ENCODE measurements at regions not wholly inside any gene's neighbourhood (a gene's known extent, or its start where the extent isn't known, plus 50 kb on each side); places are given as distances from the start of the nearest gene placed in this dataset.
"Not testable (repeated sequence)": the region's sequence is repeated elsewhere in the genome, so short reads cannot be mapped to it uniquely, and the experiment has no call there.

GRCh38 chr17:53765609-53766008 is 57.1 kb upstream of the KIF2B start:
- DNase-seq (ENCODE audit: low spot score) (no peak), ATAC-seq (ENCODE audit: low FRiP score) (no peak)
- no peak for TF ChIP-seq CTCF (IDR thresholded peaks at IDR 0.05)

- no peak for TF ChIP-seq CTCF (IDR thresholded peaks at IDR 0.05)
- no peak for ATAC-seq (ENCODE audit: low FRiP score)
- DNase-seq (ENCODE audit: low spot score) = no peak
These were observed 57.6 kb upstream of the KIF2B start for GRCh38 chr17:53765129-53765528.

- TF ChIP-seq CTCF (IDR thresholded peaks at IDR 0.05) = no peak
- DNase-seq (ENCODE audit: low spot score) (no peak), ATAC-seq (ENCODE audit: low FRiP score) (no peak)
These were observed 65.2 kb upstream of the KIF2B start for GRCh38 chr17:53757559-53757958.

GRCh38 chr17:53757116-53757515 is 65.6 kb upstream of the KIF2B start:
- ATAC-seq (ENCODE audit: low FRiP score) = not testable (repeated sequence)

GRCh38 chr17:53749178-53749577 is 73.5 kb upstream of the KIF2B start:
- no peak for TF ChIP-seq CTCF (IDR thresholded peaks at IDR 0.05)
- no peak for ATAC-seq (ENCODE audit: low FRiP score)
- DNase-seq (ENCODE audit: low spot score) = no peak

More at GRCh38 chr17:53757116-53757515, 65.6 kb upstream of the KIF2B start:
- not testable (repeated sequence) for DNase-seq (ENCODE audit: low spot score)

GRCh38 chr17:53748159-53748820 is 74.4 kb upstream of the KIF2B start:
- DNase-seq (ENCODE audit: low spot score); ATAC-seq (ENCODE audit: low FRiP score): not testable (repeated sequence)

- TF ChIP-seq CTCF (IDR thresholded peaks at IDR 0.05) = no peak
- no peak for ATAC-seq (ENCODE audit: low FRiP score)
- no peak for DNase-seq (ENCODE audit: low spot score)
These were observed 82.4 kb upstream of the KIF2B start for GRCh38 chr17:53740312-53740711.

- DNase-seq (ENCODE audit: low spot score) (no peak), ATAC-seq (ENCODE audit: low FRiP score) (no peak)
- TF ChIP-seq CTCF (IDR thresholded peaks at IDR 0.05) = no peak
These were observed 86.0 kb upstream of the KIF2B start for GRCh38 chr17:53736516-53737240.
